ENCODE measurements at regions not wholly inside any gene's neighbourhood (a gene's known extent, or its start where the extent isn't known, plus 50 kb on each side); places are given as distances from the start of the nearest gene placed in this dataset.

GRCh38 chr2:13114391-13114790 lies 397.7 kb downstream of the TRIB2 start:
- no peaks in the 10 kb centered on the region for H3K27me3 ChIP-seq (replicated peaks)
- no peak overlapping the region for H3K27ac ChIP-seq
- no peaks in the 10 kb centered on the region for H3K4me1 ChIP-seq (replicated peaks)
- no peaks in the 10 kb centered on the region for H3K36me3 ChIP-seq
- no peaks in the 10 kb centered on the region for H3K9me3 ChIP-seq (replicated peaks)
- no peak for DNase-seq (ENCODE audit: low read depth in 1 of 2, low spot score in 2 of 2)
- no peak overlapping the region for H3K4me3 ChIP-seq

GRCh38 chr2:13115643-13116042 lies 398.9 kb downstream of the TRIB2 start:
- Histone ChIP-seq H3K27ac (no peak overlapping the region), H3K27me3 (replicated peaks) (no peaks in the 10 kb centered on the region), H3K36me3 (no peaks in the 10 kb centered on the region), H3K4me1 (replicated peaks) (no peaks in the 10 kb centered on the region), H3K9me3 (replicated peaks) (no peaks in the 10 kb centered on the region), H3K4me3 (no peak overlapping the region)
- no peak for DNase-seq (ENCODE audit: low read depth in 1 of 2, low spot score in 2 of 2)

GRCh38 chr2:13121096-13121495 lies 404.4 kb downstream of the TRIB2 start:
- H3K27ac ChIP-seq: no peak overlapping the region
- H3K27me3 ChIP-seq (replicated peaks): no peaks in the 10 kb centered on the region
- DNase-seq (ENCODE audit: low read depth in 1 of 2, low spot score in 2 of 2): no peak
- H3K4me1 ChIP-seq (replicated peaks): no peaks in the 10 kb centered on the region
- H3K36me3 ChIP-seq: no peaks in the 10 kb centered on the region
- H3K4me3 ChIP-seq: no peak overlapping the region
- H3K9me3 ChIP-seq (replicated peaks): no peaks in the 10 kb centered on the region

- Histone ChIP-seq H3K4me1 (replicated peaks) (no peaks in the 10 kb centered on the region), H3K9me3 (replicated peaks) (no peaks in the 10 kb centered on the region), H3K27ac (no peak overlapping the region), H3K4me3 (no peak overlapping the region), H3K27me3 (replicated peaks) (no peaks in the 10 kb centered on the region), H3K36me3 (no peaks in the 10 kb centered on the region)
- no peak for DNase-seq (ENCODE audit: low read depth in 1 of 2, low spot score in 2 of 2)
These were observed 411.4 kb downstream of the TRIB2 start for GRCh38 chr2:13128139-13128538.

- Histone ChIP-seq H3K9me3 (replicated peaks) (no peaks in the 10 kb centered on the region), H3K4me3 (no peak overlapping the region), H3K36me3 (no peaks in the 10 kb centered on the region), H3K4me1 (replicated peaks) (no peaks in the 10 kb centered on the region), H3K27ac (no peak overlapping the region), H3K27me3 (replicated peaks) (no peaks in the 10 kb centered on the region)
- DNase-seq (ENCODE audit: low read depth in 1 of 2, low spot score in 2 of 2): no peak
These were observed 418.6 kb downstream of the TRIB2 start for GRCh38 chr2:13135369-13135768.

- no peak for DNase-seq (ENCODE audit: low read depth in 1 of 2, low spot score in 2 of 2)
- H3K27ac ChIP-seq: no peak overlapping the region
- no peak overlapping the region for H3K4me3 ChIP-seq
- no peaks in the 10 kb centered on the region for H3K9me3 ChIP-seq (replicated peaks)
- H3K4me1 ChIP-seq (replicated peaks): no peaks in the 10 kb centered on the region
- no peaks in the 10 kb centered on the region for H3K27me3 ChIP-seq (replicated peaks)
- no peaks in the 10 kb centered on the region for H3K36me3 ChIP-seq
These were observed 419.1 kb downstream of the TRIB2 start for GRCh38 chr2:13135856-13136255.

GRCh38 chr2:13137679-13138078 lies 420.9 kb downstream of the TRIB2 start:
- Histone ChIP-seq H3K36me3 (no peaks in the 10 kb centered on the region), H3K4me3 (no peak overlapping the region)
- DNase-seq (ENCODE audit: low read depth in 1 of 2, low spot score in 2 of 2): no peak

GRCh38 chr2:13141315-13141714 lies 424.6 kb downstream of the TRIB2 start:
- no peak for DNase-seq (ENCODE audit: low read depth in 1 of 2, low spot score in 2 of 2)
- no peaks in the 10 kb centered on the region for H3K9me3 ChIP-seq (replicated peaks)
- no peak overlapping the region for H3K27ac ChIP-seq
- H3K4me3 ChIP-seq: no peak overlapping the region
- H3K27me3 ChIP-seq (replicated peaks): no peaks in the 10 kb centered on the region
- no peaks in the 10 kb centered on the region for H3K4me1 ChIP-seq (replicated peaks)
- no peaks in the 10 kb centered on the region for H3K36me3 ChIP-seq

More at GRCh38 chr2:13137679-13138078, 420.9 kb downstream of the TRIB2 start:
- Histone ChIP-seq H3K27ac (no peak overlapping the region), H3K4me1 (replicated peaks) (no peaks in the 10 kb centered on the region), H3K9me3 (replicated peaks) (no peaks in the 10 kb centered on the region), H3K27me3 (replicated peaks) (no peaks in the 10 kb centered on the region)

- Histone ChIP-seq H3K9me3 (replicated peaks) (no peaks in the 10 kb centered on the region), H3K27ac (no peak overlapping the region), H3K36me3 (no peaks in the 10 kb centered on the region), H3K4me1 (replicated peaks) (no peaks in the 10 kb centered on the region), H3K27me3 (replicated peaks) (no peaks in the 10 kb centered on the region), H3K4me3 (no peak overlapping the region)
- no peak for DNase-seq (ENCODE audit: low read depth in 1 of 2, low spot score in 2 of 2)
These were observed 426.7 kb downstream of the TRIB2 start for GRCh38 chr2:13143451-13143850.

- H3K9me3 ChIP-seq (replicated peaks): no peaks in the 10 kb centered on the region
- no peak overlapping the region for H3K4me3 ChIP-seq
- no peak for DNase-seq (ENCODE audit: low read depth in 1 of 2, low spot score in 2 of 2)
- no peak overlapping the region for H3K27ac ChIP-seq
- H3K27me3 ChIP-seq (replicated peaks): no peaks in the 10 kb centered on the region
- no peaks in the 10 kb centered on the region for H3K36me3 ChIP-seq
- no peaks in the 10 kb centered on the region for H3K4me1 ChIP-seq (replicated peaks)
These were observed 440.2 kb downstream of the TRIB2 start for GRCh38 chr2:13156916-13157315.

- no peak overlapping the region for H3K4me3 ChIP-seq
These were observed 441.7 kb downstream of the TRIB2 start for GRCh38 chr2:13158466-13158865.

GRCh38 chr2:13180729-13181128 lies 464.0 kb downstream of the TRIB2 start:
- H3K27ac ChIP-seq: no peak overlapping the region
- H3K4me1 ChIP-seq (replicated peaks): no peaks in the 10 kb centered on the region
- no peak overlapping the region for H3K4me3 ChIP-seq
- no peaks in the 10 kb centered on the region for H3K27me3 ChIP-seq (replicated peaks)
- DNase-seq (ENCODE audit: low read depth in 1 of 2, low spot score in 2 of 2): no peak
- H3K36me3 ChIP-seq: no peaks in the 10 kb centered on the region
- H3K9me3 ChIP-seq (replicated peaks): no peaks in the 10 kb centered on the region; the same call in 1 of the 2 replicates

More at GRCh38 chr2:13158466-13158865, 441.7 kb downstream of the TRIB2 start:
- no peaks in the 10 kb centered on the region for H3K27me3 ChIP-seq (replicated peaks)
- H3K9me3 ChIP-seq (replicated peaks): no peaks in the 10 kb centered on the region
- no peaks in the 10 kb centered on the region for H3K36me3 ChIP-seq
- DNase-seq (ENCODE audit: low read depth in 1 of 2, low spot score in 2 of 2): no peak
- no peak overlapping the region for H3K27ac ChIP-seq
- H3K4me1 ChIP-seq (replicated peaks): no peaks in the 10 kb centered on the region

GRCh38 chr2:13193075-13193474 lies 476.3 kb downstream of the TRIB2 start:
- Histone ChIP-seq H3K4me3 (no peak overlapping the region), H3K27me3 (replicated peaks) (no peaks in the 10 kb centered on the region), H3K9me3 (replicated peaks) (no peaks in the 10 kb centered on the region), H3K36me3 (no peaks in the 10 kb centered on the region), H3K4me1 (replicated peaks) (no peaks in the 10 kb centered on the region), H3K27ac (no peak overlapping the region)
- no peak for DNase-seq (ENCODE audit: low read depth in 1 of 2, low spot score in 2 of 2)

GRCh38 chr2:13193900-13194299 lies 477.2 kb downstream of the TRIB2 start:
- Histone ChIP-seq H3K9me3 (replicated peaks) (no peaks in the 10 kb centered on the region), H3K27me3 (replicated peaks) (no peaks in the 10 kb centered on the region), H3K27ac (no peak overlapping the region), H3K36me3 (no peaks in the 10 kb centered on the region), H3K4me1 (replicated peaks) (no peaks in the 10 kb centered on the region), H3K4me3 (no peak overlapping the region)
- DNase-seq (ENCODE audit: low read depth in 1 of 2, low spot score in 2 of 2): no peak

GRCh38 chr2:13195270-13195669 lies 478.5 kb downstream of the TRIB2 start:
- no peak overlapping the region for H3K27ac ChIP-seq
- H3K9me3 ChIP-seq (replicated peaks): no peaks in the 10 kb centered on the region
- no peaks in the 10 kb centered on the region for H3K36me3 ChIP-seq
- no peaks in the 10 kb centered on the region for H3K4me1 ChIP-seq (replicated peaks)
- no peak overlapping the region for H3K4me3 ChIP-seq
- no peaks in the 10 kb centered on the region for H3K27me3 ChIP-seq (replicated peaks)
- DNase-seq (ENCODE audit: low read depth in 1 of 2, low spot score in 2 of 2): no peak

Measured in SJSA1 (cell line).